Endothelial cell of umbilical vein (primary cell): ENCODE measurements at regions not wholly inside any gene's neighbourhood (a gene's known extent, or its start where the extent isn't known, plus 50 kb on each side); places are given as distances from the start of the nearest gene placed in this dataset.

Source experiments
- BruUV-seq: library from RNA; stranded (reverse); fragments of 400-500 nt; replicated peaks from 2 replicates; lab custom pipeline; 2021; lab: Mats Ljungman, UMichigan
- CTCF ChIA-PET: fragments of 300-600, 350-600 bp; sonication (Branson Sonifier 250); formaldehyde crosslinking; loops from one replicate; lab custom pipeline; 2021; ENCODE audit warnings: antibody characterized with exemption, inconsistent platforms; lab: Charles Lee
- POLR2A ChIA-PET: fragments of 300-600, 350-600 bp; sonication (Branson Sonifier 250); formaldehyde crosslinking; loops from one replicate; lab custom pipeline; 2021; ENCODE audit warnings: antibody characterized with exemption, inconsistent platforms; lab: Charles Lee
- DNase-seq: peaks from one replicate; pipeline ENCODE4 v3.0.0-alpha.2; 2011; ENCODE audit warnings: low read depth, low spot score
- FAIRE-seq: peaks from 2 replicates; lab custom pipeline; 2011; peaks lifted over from hg19 to GRCh38; lab: Jason Lieb, UNC
- H2AFZ ChIP-seq: 2 replicates; pipeline ENCODE4 v1.6.0; 2012; ENCODE audit warnings: low read depth, low read length, control low read depth, inconsistent platforms
- H3K27ac ChIP-seq: 2 replicates; pipeline ENCODE4 v1.5.1; 2011; ENCODE audit warnings: low read depth, mild to moderate bottlenecking, control low read depth, low read length, moderate library complexity; ENCODE audit not compliant: insufficient read depth
- H3K27me3 ChIP-seq, 2 experiments: 2 replicates each; pipeline versions ENCODE4 v1.6.0 to v1.6.1; 2011; ENCODE audit warnings: low read length in 2 of 2, mixed read lengths in 1 of 2; ENCODE audit not compliant: control insufficient read depth in 2 of 2, insufficient read depth in 2 of 2
- H3K36me3 ChIP-seq, 2 experiments: 2 replicates in 1 of 2; 3 replicates in 1 of 2; pipeline ENCODE4 v1.5.1; 2011; ENCODE audit warnings: low read length in 2 of 2, mild to moderate bottlenecking in 1 of 2, moderate library complexity in 1 of 2; ENCODE audit not compliant: control insufficient read depth in 2 of 2, insufficient read depth in 2 of 2; ENCODE audit errors: extremely low read depth in 1 of 2
- H3K4me1 ChIP-seq: 3 replicates; pipeline ENCODE4 v1.5.1; 2011; ENCODE audit warnings: mild to moderate bottlenecking, low read length; ENCODE audit not compliant: control insufficient read depth, insufficient read depth; ENCODE audit errors: extremely low read depth
- H3K4me2 ChIP-seq: 2 replicates; pipeline ENCODE4 v1.6.1; 2011; ENCODE audit warnings: low read length, control low read depth, mixed read lengths; ENCODE audit not compliant: insufficient read depth
- H3K4me3 ChIP-seq, 3 experiments: fragments of 200-600 bp in 1 of 3; sonication (generic), shearing (Covaris generic) in 1 of 3; replicated peaks in 1 of 3; 2 replicates each; pipeline ENCODE4 v1.5.1; 2011 to 2016; ENCODE audit warnings: control low read depth in 3 of 3, low read length in 3 of 3, mild to moderate bottlenecking in 2 of 3, inconsistent platforms in 1 of 3, low read depth in 1 of 3, moderate library complexity in 1 of 3; ENCODE audit not compliant: insufficient read depth in 1 of 3
- H3K79me2 ChIP-seq: 2 replicates; pipeline ENCODE4 v1.6.0; 2012; ENCODE audit warnings: low read length, inconsistent platforms; ENCODE audit not compliant: control insufficient read depth, insufficient read depth
- H3K9ac ChIP-seq: replicated peaks from 2 replicates; pipeline ENCODE3; 2011; ENCODE audit warnings: low read length, control low read depth; ENCODE audit not compliant: insufficient read depth; ENCODE audit errors: extremely low read depth
- H3K9me1 ChIP-seq: replicated peaks from 3 replicates; pipeline ENCODE4 v1.6.0; 2011; ENCODE audit warnings: mild to moderate bottlenecking, low read length; ENCODE audit not compliant: control insufficient read depth, insufficient read depth; ENCODE audit errors: extremely low read depth
- H3K9me3 ChIP-seq: replicated peaks from 2 replicates; pipeline ENCODE4 v1.5.1; 2012; ENCODE audit warnings: low read length, inconsistent platforms; ENCODE audit not compliant: control insufficient read depth, insufficient read depth
- H4K20me1 ChIP-seq: replicated peaks from 2 replicates; pipeline ENCODE3; 2011; ENCODE audit warnings: mild to moderate bottlenecking, low read length; ENCODE audit not compliant: control insufficient read depth, insufficient read depth; ENCODE audit errors: extremely low read depth
- CTCF ChIP-seq, 2 donors: IDR thresholded peaks; 1 replicate in 1 of 2; 2 replicates in 1 of 2; pipeline ENCODE4 v1.5.1; 2011; ENCODE audit warnings: low read length in 2 of 2, mild to moderate bottlenecking in 2 of 2, moderate library complexity in 2 of 2, control low read depth in 1 of 2, inconsistent platforms in 1 of 2, low read depth in 1 of 2; ENCODE audit not compliant: insufficient read depth in 1 of 2; ENCODE audit errors: extremely low read depth in 1 of 2
- EZH2 ChIP-seq: IDR thresholded peaks from 2 replicates; pipeline ENCODE4 v1.6.1; 2012; ENCODE audit warnings: borderline replicate concordance, low read depth, mild to moderate bottlenecking, moderate library complexity, low read length, inconsistent platforms; ENCODE audit not compliant: severe bottlenecking
- FOS ChIP-seq: IDR thresholded peaks from 2 replicates; pipeline ENCODE4 v1.6.1; 2011; ENCODE audit warnings: mild to moderate bottlenecking, low read length, moderate library complexity, borderline replicate concordance; ENCODE audit not compliant: insufficient read depth
- GATA2 ChIP-seq: IDR thresholded peaks from 2 replicates; pipeline ENCODE4 v1.7.0; 2011; ENCODE audit warnings: low read depth, mild to moderate bottlenecking, moderate library complexity, mixed read lengths, low read length; ENCODE audit not compliant: insufficient read length, insufficient read depth
- JUN ChIP-seq: IDR thresholded peaks from 2 replicates; pipeline ENCODE4 v1.6.1; 2011; ENCODE audit warnings: borderline replicate concordance, low read depth; ENCODE audit not compliant: insufficient read length, insufficient read depth
- MAX ChIP-seq: IDR thresholded peaks from 2 replicates; pipeline ENCODE4 v1.6.1; 2011; ENCODE audit not compliant: insufficient read depth, insufficient read length
- MYC ChIP-seq: IDR thresholded peaks from one replicate; pipeline ENCODE4 v1.6.1; 2011; ENCODE audit warnings: mild to moderate bottlenecking, low read depth, low read length
- POLR2A ChIP-seq: IDR thresholded peaks from 2 replicates; pipeline ENCODE4 v1.6.1; 2012; ENCODE audit warnings: low read depth, mild to moderate bottlenecking, control low read depth, low read length
- POLR2AphosphoS5 ChIP-seq: IDR thresholded peaks from 2 replicates; pipeline ENCODE4 v1.6.1; 2012; ENCODE audit warnings: low read depth, mild to moderate bottlenecking, control low read depth, low read length, moderate library complexity; ENCODE audit not compliant: insufficient read depth
- dilution Hi-C: fragments of 300-500 bp; cut with MboI; formaldehyde crosslinking; loops from one replicate; pipeline ENCODE4 v1.15.0; 2019; ENCODE audit warnings: low sequenced_read_pairs; ENCODE audit not compliant: extremely low pct_ligation_motif_present
- intact Hi-C: fragments of 100-400 bp; cut with micrococcal nuclease; formaldehyde crosslinking; loops from one replicate; pipeline ENCODE4 v1.10.0; 2022

GRCh38 chr2:3956892-3957291 is 253.5 kb downstream of the DCDC2C start:
- TF ChIP-seq GATA2 = no peak
- no peak for TF ChIP-seq POLR2A
- TF ChIP-seq MAX = no peak
- no peak for TF ChIP-seq POLR2AphosphoS5
- TF ChIP-seq EZH2 = no peak
- TF ChIP-seq FOS = no peak
- CTCF ChIA-PET = interaction anchor here (2.1 to 2.6 kb wide), 2 partner anchors 758 to 806 kb away, joined by 8 to 13 read pairs; no protein-coding TSS in a partner anchor
- no TSS peak for BruUV-seq

GRCh38 chr2:3958465-3958864 is 255.1 kb downstream of the DCDC2C start:
- H3K4me2 ChIP-seq = no peak overlapping the region
- CTCF ChIA-PET = interaction anchor here (1.5 to 6.5 kb wide), 5 partner anchors 9 to 1408 kb away, joined by 11 to 188 read pairs (median 40); no protein-coding TSS in a partner anchor
- FAIRE-seq = no peak
- TF ChIP-seq MAX (no peak), JUN (no peak), EZH2 (no peak), MYC (no peak), FOS (no peak), POLR2A (no peak), GATA2 (no peak), POLR2AphosphoS5 (no peak), CTCF (IDR thresholded peaks at IDR 0.05; ENCODE audit: extremely low read depth in 1 of 2, insufficient read depth in 1 of 2, low read depth in 1 of 2, low read length in 2 of 2) (no peak)
- POLR2A ChIA-PET = no interaction called here
- no peaks in the 10 kb centered on the region for H4K20me1 ChIP-seq
- intact Hi-C loops (no loop called here), dilution Hi-C loops (no loop called here)
- H3K27ac ChIP-seq = no peak overlapping the region
- no peak overlapping the region for H3K9ac ChIP-seq
- no peaks in the 10 kb centered on the region for H3K79me2 ChIP-seq
- no peaks in the 10 kb centered on the region for H3K9me1 ChIP-seq
- no peaks in the 10 kb centered on the region for H3K27me3 ChIP-seq
- no TSS peak for BruUV-seq
- H2AFZ ChIP-seq = no peak overlapping the region
- H3K9me3 ChIP-seq = no peaks in the 10 kb centered on the region
- no peaks in the 10 kb centered on the region for H3K4me1 ChIP-seq
- no peaks in the 10 kb centered on the region for H3K36me3 ChIP-seq
- H3K4me3 ChIP-seq = no peak overlapping the region
- no peak for DNase-seq

More at GRCh38 chr2:3956892-3957291, 253.5 kb downstream of the DCDC2C start:
- Histone ChIP-seq H3K27ac (no peak overlapping the region), H3K9ac (no peak overlapping the region), H3K4me1 (no peaks in the 10 kb centered on the region), H3K36me3 (no peaks in the 10 kb centered on the region), H4K20me1 (no peaks in the 10 kb centered on the region), H2AFZ (no peak overlapping the region), H3K79me2 (no peaks in the 10 kb centered on the region), H3K4me2 (no peak overlapping the region), H3K9me3 (no peaks in the 10 kb centered on the region), H3K4me3 (no peak overlapping the region), H3K9me1 (no peaks in the 10 kb centered on the region), H3K27me3 (no peaks in the 10 kb centered on the region)
- intact Hi-C loops (no loop called here), dilution Hi-C loops (no loop called here)
- POLR2A ChIA-PET = no interaction called here
- FAIRE-seq = no peak
- no peak for DNase-seq
